ENCODE measurements at regions not wholly inside any gene's neighbourhood (a gene's known extent, or its start where the extent isn't known, plus 50 kb on each side); places are given as distances from the start of the nearest gene placed in this dataset.

GRCh38 chr17:81345228-81346089 lies 49.8 kb upstream of the BAHCC1 start:
- TF ChIP-seq CTCF (IDR thresholded peaks at IDR 0.05; ENCODE audit: borderline replicate concordance, control extremely low read depth, extremely low read depth, insufficient read depth, missing control alignments) = no peak
- in situ Hi-C loops (cut with MboI; ENCODE audit: low sequenced_read_pairs, unreplicated experiment) = no loop called here
- DNase-seq (ENCODE audit: low spot score) = peak; percentile 91
